Keratinocyte (primary cell): ENCODE measurements at regions not wholly inside any gene's neighbourhood (a gene's known extent, or its start where the extent isn't known, plus 50 kb on each side); places are given as distances from the start of the nearest gene placed in this dataset.

ENCODE experiments used
- DNase-seq: peaks from one replicate; pipeline ENCODE4 v3.0.0-alpha.2; 2011; ENCODE audit warnings: low read depth, missing footprints, low spot score
- FAIRE-seq: peaks from 2 replicates; lab custom pipeline; 2011; peaks lifted over from hg19 to GRCh38; lab: Jason Lieb, UNC
- H2AFZ ChIP-seq: 2 replicates; pipeline ENCODE4 v1.6.0; 2012; ENCODE audit warnings: low read length, control low read depth, inconsistent platforms; ENCODE audit not compliant: control insufficient read depth
- H3K27ac ChIP-seq: 2 replicates; pipeline ENCODE4 v1.5.1; 2011; ENCODE audit warnings: low read length; ENCODE audit not compliant: control insufficient read depth, insufficient read depth
- H3K27me3 ChIP-seq: 3 replicates; pipeline ENCODE4 v1.6.0; 2011; ENCODE audit warnings: low read length; ENCODE audit not compliant: control insufficient read depth, insufficient read depth; ENCODE audit errors: extremely low read depth
- H3K36me3 ChIP-seq, 2 experiments: 2 replicates in 1 of 2; 3 replicates in 1 of 2; pipeline ENCODE4 v1.5.1; 2011; ENCODE audit warnings: low read length in 2 of 2, mild to moderate bottlenecking in 1 of 2; ENCODE audit not compliant: control insufficient read depth in 2 of 2, insufficient read depth in 2 of 2; ENCODE audit errors: extremely low read depth in 1 of 2
- H3K4me1 ChIP-seq: 3 replicates; pipeline ENCODE4 v1.5.1; 2011; ENCODE audit warnings: low read length; ENCODE audit not compliant: control insufficient read depth, insufficient read depth; ENCODE audit errors: extremely low read depth
- H3K4me2 ChIP-seq: 3 replicates; pipeline ENCODE4 v1.6.0; 2011; ENCODE audit warnings: low read depth, low read length; ENCODE audit not compliant: control insufficient read depth, insufficient read depth; ENCODE audit errors: extremely low read depth
- H3K4me3 ChIP-seq, 3 experiments: fragments of 200-600 bp in 1 of 3; sonication (generic) in 1 of 3; 2 replicates in 2 of 3; 3 replicates in 1 of 3; pipeline ENCODE4 v1.5.1; 2011 to 2016; ENCODE audit warnings: low read length in 3 of 3, mild to moderate bottlenecking in 3 of 3, control low read depth in 2 of 3, inconsistent platforms in 1 of 3, low read depth in 1 of 3, mixed read lengths in 1 of 3, mixed run types in 1 of 3, moderate library complexity in 1 of 3; ENCODE audit not compliant: control insufficient read depth in 2 of 3, insufficient read depth in 2 of 3; ENCODE audit errors: extremely low read depth in 1 of 3
- H3K79me2 ChIP-seq: 2 replicates; pipeline ENCODE4 v1.6.0; 2012; ENCODE audit warnings: low read length; ENCODE audit not compliant: control insufficient read depth, insufficient read depth
- H3K9ac ChIP-seq: 3 replicates; pipeline ENCODE4 v1.6.0; 2011; ENCODE audit warnings: low read length; ENCODE audit not compliant: control insufficient read depth, insufficient read depth; ENCODE audit errors: extremely low read depth
- H3K9me1 ChIP-seq: 3 replicates; pipeline ENCODE4 v1.6.0; 2011; ENCODE audit warnings: low read length; ENCODE audit not compliant: control insufficient read depth, insufficient read depth; ENCODE audit errors: extremely low read depth
- H3K9me3 ChIP-seq: 2 replicates; pipeline ENCODE4 v1.5.1; 2012; ENCODE audit warnings: low read depth, low read length; ENCODE audit not compliant: control insufficient read depth
- H4K20me1 ChIP-seq: 3 replicates; pipeline ENCODE4 v1.6.0; 2011; ENCODE audit warnings: low read length; ENCODE audit not compliant: control insufficient read depth, insufficient read depth; ENCODE audit errors: extremely low read depth
- CTCF ChIP-seq, 3 experiments: IDR thresholded peaks in 1 of 3; conservative IDR thresholded peaks in 1 of 3; optimal IDR thresholded peaks in 1 of 3; 2 replicates in 2 of 3; 3 replicates in 1 of 3; pipeline versions ENCODE3 to v1.5.1; 2011; ENCODE audit warnings: low read length in 3 of 3, mild to moderate bottlenecking in 3 of 3, moderate library complexity in 2 of 3, control low read depth in 1 of 3, inconsistent platforms in 1 of 3; ENCODE audit not compliant: insufficient read depth in 2 of 3; ENCODE audit errors: extremely low read depth in 1 of 3
- EZH2 ChIP-seq: IDR thresholded peaks from one replicate; pipeline ENCODE4 v1.6.1; 2012; ENCODE audit warnings: inconsistent platforms, mild to moderate bottlenecking, low read length, moderate library complexity
- dilution Hi-C: fragments of 300-500 bp; cut with MboI; formaldehyde crosslinking; loops from one replicate; pipeline ENCODE4 v1.7.0; 2020; ENCODE audit warnings: low sequenced_read_pairs; ENCODE audit not compliant: extremely low pct_ligation_motif_present

- Histone ChIP-seq H2AFZ (no peak overlapping the region), H3K27ac (no peak overlapping the region), H3K36me3 (no peaks in the 10 kb centered on the region), H3K4me3 (no peak overlapping the region), H4K20me1 (no peaks in the 10 kb centered on the region), H3K27me3 (no peaks in the 10 kb centered on the region), H3K4me1 (no peaks in the 10 kb centered on the region), H3K79me2 (no peaks in the 10 kb centered on the region), H3K9me1 (no peaks in the 10 kb centered on the region), H3K4me2 (no peak overlapping the region), H3K9me3 (no peaks in the 10 kb centered on the region), H3K9ac (no peak overlapping the region)
- FAIRE-seq (no peak), DNase-seq (no peak)
- dilution Hi-C loops: no loop called here
- no peak for TF ChIP-seq EZH2
- no peak for TF ChIP-seq CTCF (optimal IDR thresholded peaks at IDR 0.05 in 1 of 3, IDR thresholded peaks at IDR 0.05 in 1 of 3, conservative IDR thresholded peaks at IDR 0.05 in 1 of 3; ENCODE audit: extremely low read depth in 1 of 3, insufficient read depth in 2 of 3, low read length in 3 of 3)
Measured at GRCh38 chr1:58405660-58406059, 140.9 kb downstream of the OMA1 start.

GRCh38 chr1:58403894-58404293, 142.6 kb downstream of the OMA1 start:
- Histone ChIP-seq H2AFZ (no peak overlapping the region), H3K9ac (no peak overlapping the region), H3K4me2 (no peak overlapping the region), H3K4me1 (no peaks in the 10 kb centered on the region), H3K36me3 (no peaks in the 10 kb centered on the region), H3K27ac (no peak overlapping the region), H3K79me2 (no peaks in the 10 kb centered on the region), H3K27me3 (no peaks in the 10 kb centered on the region), H4K20me1 (no peaks in the 10 kb centered on the region), H3K9me3 (no peaks in the 10 kb centered on the region), H3K9me1 (no peaks in the 10 kb centered on the region), H3K4me3 (no peak overlapping the region)
- no peak for DNase-seq
- dilution Hi-C loops: no loop called here
- TF ChIP-seq CTCF (optimal IDR thresholded peaks at IDR 0.05 in 1 of 3, IDR thresholded peaks at IDR 0.05 in 1 of 3, conservative IDR thresholded peaks at IDR 0.05 in 1 of 3; ENCODE audit: extremely low read depth in 1 of 3, insufficient read depth in 2 of 3, low read length in 3 of 3): no peak
- no peak for TF ChIP-seq EZH2
- no peak for FAIRE-seq
